ENCODE measurements at regions not wholly inside any gene's neighbourhood (a gene's known extent, or its start where the extent isn't known, plus 50 kb on each side); places are given as distances from the start of the nearest gene placed in this dataset.

- no peak for TF ChIP-seq CTCF (IDR thresholded peaks at IDR 0.05)
- no peak for TF ChIP-seq POLR2A (IDR thresholded peaks at IDR 0.05)
Observed at GRCh38 chr16:16928532-16929109, 542.1 kb downstream of the XYLT1 start.

Data from esophagus squamous epithelium (tissue), 4 donors.